Epithelial cell of prostate (primary cell): ENCODE measurements at regions not wholly inside any gene's neighbourhood (a gene's known extent, or its start where the extent isn't known, plus 50 kb on each side); places are given as distances from the start of the nearest gene placed in this dataset.
"Not testable (repeated sequence)": the region's sequence is repeated elsewhere in the genome, so short reads cannot be mapped to it uniquely, and the experiment has no call there.

ENCODE experiments used
- DNase-seq: peaks from one replicate; pipeline ENCODE4 v3.0.0-alpha.2; 2011; ENCODE audit warnings: low read depth, low spot score
- H3K27ac ChIP-seq: fragments of 450-650 bp; 2 replicates; pipeline ENCODE4 v1.5.1; 2017; ENCODE audit warnings: mild to moderate bottlenecking

DNA sequence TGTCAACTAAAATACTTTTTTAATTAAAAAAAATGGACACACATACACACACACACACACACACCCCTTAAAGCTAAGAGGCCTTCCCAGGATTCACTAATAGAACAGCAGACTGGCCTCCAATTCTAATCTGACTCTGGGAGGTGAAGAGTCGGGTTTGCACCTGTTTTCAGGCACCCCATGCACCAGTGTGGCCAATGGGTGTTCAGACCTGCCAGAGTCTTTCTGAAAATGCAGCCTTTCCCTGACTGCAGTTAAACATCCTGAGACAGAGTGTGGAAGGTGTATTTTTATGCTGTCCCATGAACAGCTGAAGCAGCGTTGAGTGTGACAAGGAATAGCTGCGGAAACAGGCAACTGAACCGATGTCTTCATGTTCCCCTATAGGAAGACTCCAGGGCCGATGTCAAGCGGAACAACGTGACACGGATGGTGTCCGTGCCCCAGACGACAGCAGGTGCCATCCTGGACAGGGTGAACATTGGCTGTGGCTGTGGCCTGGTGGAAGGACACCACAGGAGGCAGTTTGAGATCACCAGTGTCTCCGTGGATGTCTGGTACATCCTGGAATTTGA is 74.6 kb upstream of the LYZL2 start:
- H3K27ac ChIP-seq: no peak overlapping the region
- DNase-seq: no peak

DNA sequence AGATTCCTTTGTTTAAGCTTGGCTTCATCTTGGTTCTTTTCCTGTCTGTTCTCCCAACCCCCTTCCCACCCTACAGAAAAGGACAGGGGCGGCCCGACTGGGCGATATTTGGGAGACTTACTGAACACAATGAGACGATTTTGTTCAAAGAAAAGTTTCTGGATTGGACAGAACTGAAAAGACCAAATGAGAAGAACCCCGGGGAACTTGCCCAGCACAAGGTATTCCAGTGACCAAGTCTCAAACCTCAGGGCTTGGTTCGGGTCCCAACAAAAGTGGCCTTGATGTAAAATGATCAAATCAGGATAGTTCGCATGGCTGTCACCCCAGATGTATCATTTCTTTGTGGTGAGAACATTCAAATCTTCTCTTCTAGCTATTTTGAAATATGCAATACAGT is 73.9 kb upstream of the LYZL2 start:
- DNase-seq, H3K27ac ChIP-seq: not testable (repeated sequence)

DNA sequence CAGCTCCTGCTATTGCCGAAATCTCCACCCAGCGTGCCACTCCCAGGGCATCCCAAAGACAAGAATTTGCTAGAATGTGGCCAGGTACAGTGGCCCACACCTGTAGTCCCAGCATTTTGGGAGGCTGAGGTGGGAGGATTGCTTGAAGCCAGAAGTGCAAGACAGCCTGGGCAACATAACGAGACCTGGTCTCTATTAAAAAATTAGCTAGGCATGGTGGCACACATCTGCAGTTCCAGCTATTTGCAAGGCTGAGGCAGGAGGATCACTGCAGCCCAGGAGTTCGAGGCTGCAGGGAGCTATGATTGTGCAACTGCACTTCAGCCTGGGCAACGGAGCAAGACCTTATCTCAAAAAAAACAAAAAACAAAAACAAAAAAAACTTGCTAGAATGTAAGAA is 73.3 kb upstream of the LYZL2 start:
- no peak overlapping the region for H3K27ac ChIP-seq
- DNase-seq: no peak

DNA sequence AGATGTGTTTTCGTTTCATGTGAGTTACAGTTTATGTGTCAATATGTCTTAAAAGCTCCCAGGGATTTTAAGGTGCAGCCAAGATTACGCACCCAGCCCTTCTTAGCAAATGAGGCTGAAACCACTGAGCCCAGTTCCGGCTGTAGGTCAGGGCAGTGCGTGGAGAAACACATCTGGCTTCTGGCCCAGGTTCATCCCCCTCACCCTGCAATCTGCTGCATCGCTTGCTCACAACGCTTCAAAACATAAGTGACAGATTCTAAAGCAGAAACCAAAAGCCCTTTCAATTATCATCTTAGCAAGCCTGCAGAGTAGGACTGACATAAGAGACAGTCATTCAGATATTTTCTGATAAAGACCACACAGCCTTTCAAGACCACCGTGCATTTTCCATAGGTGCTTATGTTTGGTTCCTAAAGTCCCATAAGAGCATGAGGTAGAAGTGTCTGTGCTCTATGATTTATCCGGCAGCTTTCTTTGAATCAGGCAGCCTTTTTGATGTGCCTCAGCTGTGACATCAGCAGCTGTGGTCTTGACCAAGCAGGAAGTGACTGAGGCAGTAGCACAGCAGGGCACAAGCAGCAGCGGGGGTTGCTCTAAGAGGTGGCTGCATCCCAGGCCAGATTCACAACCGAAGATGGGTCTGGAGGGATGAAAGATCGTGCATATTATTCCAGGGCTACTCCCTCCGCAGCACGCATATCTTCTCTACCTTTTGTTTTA is 72.1 kb upstream of the LYZL2 start:
- peak; percentile 18 for DNase-seq
- peak overlapping the region; percentile 27 for H3K27ac ChIP-seq

DNA sequence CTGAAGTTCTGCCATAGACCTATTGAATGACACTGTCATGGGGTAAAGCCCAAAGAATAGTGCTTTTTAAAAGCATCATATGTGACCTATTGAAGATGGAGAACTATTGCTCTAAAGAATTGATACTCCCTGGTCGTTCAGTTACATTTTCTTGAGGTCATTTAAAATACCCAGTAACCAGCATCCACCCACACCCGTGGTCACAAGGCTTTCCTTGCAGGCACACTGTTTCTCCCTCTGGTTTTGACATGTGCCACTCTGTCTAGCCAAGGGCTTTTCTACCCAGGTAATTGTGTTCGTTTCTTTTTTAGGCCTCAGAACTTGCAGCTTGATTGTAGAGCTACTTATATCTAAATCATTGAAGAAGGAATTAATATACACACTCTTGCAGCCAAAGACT is 68.3 kb upstream of the LYZL2 start:
- no peak overlapping the region for H3K27ac ChIP-seq

DNA sequence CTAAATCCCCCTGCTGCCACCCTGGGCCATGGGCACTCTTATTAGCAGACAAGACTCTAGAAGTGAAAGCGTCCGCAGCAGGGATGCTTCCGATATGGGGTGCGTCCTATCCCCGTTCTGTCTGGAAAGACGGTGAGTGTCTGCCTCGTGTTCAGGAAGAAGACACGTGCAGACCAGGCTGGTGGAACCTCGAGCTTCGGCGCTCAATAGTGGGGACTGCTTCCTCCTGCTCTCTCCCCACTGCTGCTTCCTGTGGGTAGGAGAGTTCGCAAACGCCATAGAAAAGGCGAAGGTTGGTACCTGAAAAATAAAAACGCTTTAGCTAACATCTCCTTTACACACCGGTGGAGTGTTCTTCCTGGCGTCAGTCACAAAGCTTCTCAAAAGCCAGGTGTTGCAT is 67.7 kb upstream of the LYZL2 start:
- not testable (repeated sequence) for DNase-seq, H3K27ac ChIP-seq

More for the DNA sequence above, 68.3 kb upstream of the LYZL2 start:
- no peak for DNase-seq

DNA sequence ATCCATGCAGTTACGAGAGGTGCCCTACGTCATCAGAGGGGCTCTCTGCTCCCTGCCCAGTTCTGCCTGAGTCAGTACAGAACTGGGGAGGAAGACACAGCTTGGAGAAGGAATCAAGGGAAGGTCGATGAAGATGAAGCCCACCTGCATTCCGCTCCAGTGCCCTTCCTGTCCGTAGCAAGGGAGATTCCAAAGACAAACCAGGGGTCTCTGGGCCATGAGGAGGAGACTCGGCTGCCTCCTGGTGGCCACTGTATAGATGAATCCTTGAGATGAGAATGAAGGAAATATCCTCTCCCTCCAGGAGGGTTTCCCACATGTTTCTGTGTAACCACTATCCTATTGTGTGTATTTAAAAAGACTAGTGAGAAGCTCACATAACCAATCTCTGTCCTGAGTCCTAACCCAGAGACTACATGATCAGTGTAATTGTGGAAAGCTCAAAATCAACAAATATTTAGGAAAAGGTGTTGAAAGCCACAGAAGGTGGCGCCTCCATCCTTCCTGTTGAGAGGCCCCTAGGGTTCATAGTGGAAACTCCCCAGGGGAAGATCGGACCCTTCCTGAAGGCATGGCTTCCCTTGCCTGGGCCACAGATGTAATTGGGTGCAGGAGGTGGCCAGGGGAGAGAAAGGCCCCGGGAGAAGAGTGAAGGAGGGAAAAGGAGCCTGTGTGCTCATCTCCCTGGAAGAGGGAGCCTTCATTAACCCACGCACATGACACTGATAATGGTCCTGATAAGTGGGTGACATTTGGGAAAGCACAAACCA is 67.0 kb upstream of the LYZL2 start:
- DNase-seq: not testable (repeated sequence)
- peak overlapping the region; percentile 79 for H3K27ac ChIP-seq

DNA sequence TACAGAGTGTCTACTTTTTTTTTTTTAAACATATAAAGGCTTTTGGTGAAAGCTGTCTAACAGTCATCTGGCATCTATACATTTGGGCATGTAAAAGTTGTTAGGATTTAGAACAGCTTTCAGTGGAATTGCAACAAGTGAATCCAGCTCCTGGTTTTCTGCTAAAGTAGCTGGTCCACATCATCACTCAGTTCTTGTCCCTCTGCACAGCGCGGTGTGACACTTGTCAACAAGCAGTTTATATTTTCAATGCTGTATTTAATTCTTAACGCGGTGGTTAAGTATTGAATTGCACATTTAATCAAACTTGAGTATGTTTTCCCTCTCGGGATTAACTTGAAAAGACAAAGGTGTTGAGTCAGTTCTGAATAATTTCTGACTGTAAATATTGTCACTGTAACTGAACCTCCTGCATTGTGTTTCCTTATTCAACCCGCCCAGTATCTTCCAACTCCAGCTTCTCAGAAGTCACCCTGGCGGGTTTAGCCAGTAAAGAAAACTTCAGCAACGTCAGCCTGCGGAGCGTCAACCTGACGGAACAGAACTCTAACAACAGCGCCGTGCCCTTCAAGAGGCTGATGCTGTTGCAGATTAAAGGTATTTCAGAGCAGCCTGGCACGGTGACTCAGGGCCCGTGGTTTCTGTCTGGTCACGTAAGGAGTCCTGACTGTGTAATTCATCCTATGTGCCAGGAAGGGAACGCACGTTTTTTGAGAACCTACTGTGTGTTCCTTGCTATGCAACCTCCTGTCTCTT is 66.1 kb upstream of the LYZL2 start:
- peak; percentile 80 for DNase-seq
- H3K27ac ChIP-seq: peak overlapping the region; percentile 79

DNA sequence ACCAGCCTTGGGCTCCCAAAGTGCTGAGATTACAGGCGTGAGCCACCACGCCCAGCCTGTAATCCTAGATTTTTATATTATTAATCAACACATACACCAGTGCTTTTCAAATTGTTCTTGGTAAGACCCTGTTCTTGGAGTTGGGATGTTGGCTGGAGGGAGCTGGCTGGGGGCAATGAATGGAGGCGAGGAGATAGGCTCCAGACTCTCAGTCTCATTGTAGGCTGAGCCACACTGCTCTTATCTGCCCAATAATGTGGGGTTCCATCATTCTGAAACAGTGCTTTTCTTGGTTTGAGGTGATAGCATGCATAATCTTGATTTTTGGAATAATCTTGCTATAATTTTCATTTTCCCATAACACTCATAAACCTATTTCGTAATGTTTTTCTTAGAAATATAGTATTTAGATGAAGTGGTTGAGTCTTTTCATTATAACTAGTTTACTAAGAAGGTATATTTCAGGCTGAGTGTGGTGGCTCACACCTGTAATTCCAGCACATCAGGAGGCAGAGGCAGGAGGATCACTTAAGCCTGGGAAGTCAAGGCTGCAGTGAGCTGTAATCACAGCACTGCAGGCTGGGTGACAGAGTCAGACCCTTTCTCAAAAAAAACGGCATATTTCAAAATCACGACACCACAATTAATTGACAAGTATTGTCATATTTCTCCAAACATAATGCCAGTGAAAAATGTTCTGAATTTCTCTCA is 65.1 kb upstream of the LYZL2 start:
- H3K27ac ChIP-seq: peak overlapping the region; percentile 79
- DNase-seq: no peak

DNA sequence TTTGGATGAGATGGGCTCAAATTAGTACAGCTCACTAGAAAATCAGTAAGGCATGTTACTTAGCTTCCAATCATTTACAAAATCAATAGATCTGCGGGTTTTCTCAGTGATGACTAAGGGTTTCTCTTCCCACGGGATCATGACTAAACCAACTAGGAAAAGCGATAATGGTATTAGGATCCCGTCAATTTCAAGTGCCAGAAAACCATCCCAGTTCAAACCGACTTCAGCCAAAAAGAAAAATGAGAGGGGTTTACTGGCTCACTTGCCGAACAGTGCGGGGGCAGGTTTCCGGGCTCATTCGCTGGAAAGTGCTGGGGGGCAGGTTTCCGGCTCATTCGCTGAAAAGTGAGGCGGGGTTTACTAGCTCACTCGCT is 62.1 kb upstream of the LYZL2 start:
- no peak overlapping the region for H3K27ac ChIP-seq
- no peak for DNase-seq

DNA sequence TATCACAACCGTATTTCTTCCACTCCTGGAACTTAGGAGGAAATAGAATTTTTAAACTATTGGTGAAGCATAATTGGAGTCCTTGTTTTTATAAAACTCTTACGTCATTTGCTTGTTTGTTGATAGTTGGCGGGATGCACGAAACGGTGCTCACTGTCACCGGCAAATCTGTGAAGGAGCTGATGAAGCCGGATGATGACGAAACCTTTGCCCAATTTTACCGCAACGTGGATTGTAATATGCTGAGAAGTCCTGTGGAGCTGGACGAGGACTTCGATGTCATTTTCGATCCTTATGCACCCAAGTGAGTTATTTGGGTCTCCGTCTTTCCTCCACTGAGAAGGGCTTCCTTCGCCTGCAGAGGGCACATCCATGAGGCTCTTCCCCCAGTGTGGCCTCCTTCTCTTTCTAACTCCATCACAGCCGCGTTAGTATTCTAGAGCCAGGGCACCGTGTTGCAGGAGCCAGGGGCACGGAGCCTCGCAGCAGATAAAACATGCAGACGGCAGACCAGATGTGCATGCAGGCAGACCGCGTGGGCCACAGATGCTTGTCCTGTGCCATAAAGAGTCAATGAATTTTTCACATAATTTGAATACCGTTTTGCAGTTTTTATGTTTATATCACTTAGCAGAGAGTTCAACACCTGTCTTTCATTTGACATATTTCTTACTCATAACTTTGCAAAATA is 61.5 kb upstream of the LYZL2 start:
- DNase-seq, H3K27ac ChIP-seq: not testable (repeated sequence)

DNA sequence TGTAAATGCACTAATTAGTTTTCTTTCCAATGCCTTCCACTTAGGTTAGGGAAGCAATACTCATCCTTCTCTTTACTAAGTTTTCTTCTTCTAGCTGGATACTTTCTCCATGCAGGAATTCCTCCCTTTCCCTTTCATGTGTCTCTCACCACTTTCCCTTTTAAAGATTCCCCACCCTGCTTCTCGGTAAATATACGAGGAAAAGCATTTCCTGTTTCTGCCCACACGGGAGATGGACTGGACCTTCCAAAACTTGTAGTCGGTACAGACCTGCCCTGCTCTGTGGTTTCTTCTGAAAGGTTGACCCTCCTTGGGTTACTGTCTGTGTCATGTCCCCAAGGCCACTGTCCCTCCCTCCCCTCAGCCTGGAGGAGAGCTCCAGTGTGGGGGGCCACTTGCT is 58.9 kb upstream of the LYZL2 start:
- no peak overlapping the region for H3K27ac ChIP-seq

DNA sequence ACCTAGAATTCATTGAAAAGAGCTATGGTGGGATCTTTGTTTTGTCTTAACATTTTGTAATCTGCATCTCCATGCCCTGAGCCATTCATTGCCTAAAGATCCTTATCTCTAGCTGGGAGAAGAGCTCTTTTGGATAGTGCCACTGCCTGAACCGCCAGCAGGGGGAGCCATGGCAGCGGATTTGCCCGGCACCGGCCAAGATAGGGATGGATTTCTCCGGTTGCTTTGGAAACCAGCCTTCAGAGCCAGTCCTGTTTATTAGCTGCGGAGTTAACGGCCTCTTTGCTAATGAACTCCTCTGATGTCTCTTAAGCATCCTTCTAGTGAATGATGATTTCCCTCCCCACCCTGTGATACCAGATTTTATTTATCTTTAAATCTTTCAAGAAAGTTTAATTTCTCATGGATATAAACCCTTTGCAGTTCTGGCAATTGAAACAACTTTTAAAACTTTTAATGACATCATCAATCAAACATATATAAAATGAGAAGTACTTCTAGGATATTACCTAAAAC is 58.2 kb upstream of the LYZL2 start:
- peak; percentile 6 for DNase-seq
- H3K27ac ChIP-seq: no peak overlapping the region

More for the DNA sequence above, 58.9 kb upstream of the LYZL2 start:
- no peak for DNase-seq

DNA sequence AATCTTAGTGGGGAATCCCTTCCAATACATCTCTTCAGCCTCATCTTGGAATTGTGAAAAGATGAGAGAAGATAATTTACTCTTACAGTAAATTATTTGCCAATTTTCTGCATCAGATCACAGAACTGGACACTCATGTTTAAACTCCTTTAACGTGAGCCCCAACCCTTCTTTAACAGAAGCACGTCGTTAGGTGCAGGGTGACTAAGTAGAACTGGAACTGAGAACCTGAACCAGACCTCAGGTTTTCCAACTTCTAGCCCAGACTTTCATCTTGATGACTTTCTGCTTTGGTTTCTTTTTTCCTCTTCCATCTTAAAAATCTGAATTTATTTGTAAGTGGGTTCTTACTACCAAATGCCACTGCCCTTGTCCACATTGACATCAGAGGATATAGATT is 57.2 kb upstream of the LYZL2 start:
- no peak for DNase-seq
- H3K27ac ChIP-seq: no peak overlapping the region

DNA sequence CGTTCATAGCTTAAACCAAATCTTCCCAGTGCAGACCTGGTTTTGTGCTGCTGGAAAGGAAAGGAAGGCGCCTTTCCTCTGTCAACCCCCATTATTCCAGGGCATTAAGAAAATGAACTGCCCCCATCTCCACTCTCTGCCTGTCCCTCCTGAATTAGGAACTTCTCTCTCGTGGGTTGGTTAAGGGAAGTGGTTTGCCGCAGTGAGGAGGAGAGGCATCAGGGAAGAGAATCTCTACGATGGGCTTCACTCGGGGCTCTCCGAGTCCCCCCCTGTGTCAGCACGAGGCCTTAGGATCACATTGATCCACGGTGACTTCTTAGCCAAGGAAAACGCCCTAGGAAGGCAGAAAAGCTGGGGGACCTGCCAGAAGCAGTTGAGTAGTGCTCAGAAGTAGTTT is 53.9 kb upstream of the LYZL2 start:
- H3K27ac ChIP-seq: no peak overlapping the region
- DNase-seq: no peak

DNA sequence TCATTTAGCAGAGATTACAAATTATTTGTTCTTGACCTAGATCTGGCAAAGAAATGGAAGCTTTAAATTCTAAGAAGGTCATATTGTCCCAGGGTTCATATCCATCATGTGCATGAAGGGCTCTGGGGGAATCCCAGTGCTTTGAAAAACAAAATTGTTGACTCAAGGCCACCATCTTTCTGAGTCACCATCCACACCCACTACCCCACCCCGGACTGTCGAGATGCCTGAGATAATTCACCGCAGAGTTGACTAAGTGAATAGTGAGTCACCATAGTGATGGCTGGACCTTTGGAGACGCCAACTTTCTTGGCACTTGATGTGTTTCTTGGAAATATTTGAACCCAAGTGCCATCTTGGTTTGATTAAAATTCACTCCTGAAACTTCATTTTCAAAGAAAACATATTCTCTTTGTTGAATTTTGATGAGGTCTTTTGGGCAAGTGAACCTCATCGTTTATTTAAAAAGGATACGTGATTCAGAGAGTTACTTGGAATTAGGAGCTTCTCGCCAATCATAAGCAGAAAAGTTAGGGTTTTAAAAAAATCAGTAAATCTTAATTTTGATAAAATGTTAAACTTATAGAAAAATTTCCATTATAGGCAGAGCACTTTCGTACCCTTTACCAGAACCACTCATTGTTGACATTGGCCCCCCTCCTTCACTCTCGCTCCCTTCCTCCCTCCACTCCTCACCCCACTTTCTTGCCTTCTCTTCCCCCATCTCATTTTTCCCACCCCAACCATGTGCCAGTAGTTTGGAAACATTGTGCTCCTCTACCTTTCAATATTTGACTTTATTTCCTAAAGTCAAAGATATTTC is 53.0 kb upstream of the LYZL2 start:
- DNase-seq: peak; percentile 88
- not testable (repeated sequence) for H3K27ac ChIP-seq

DNA sequence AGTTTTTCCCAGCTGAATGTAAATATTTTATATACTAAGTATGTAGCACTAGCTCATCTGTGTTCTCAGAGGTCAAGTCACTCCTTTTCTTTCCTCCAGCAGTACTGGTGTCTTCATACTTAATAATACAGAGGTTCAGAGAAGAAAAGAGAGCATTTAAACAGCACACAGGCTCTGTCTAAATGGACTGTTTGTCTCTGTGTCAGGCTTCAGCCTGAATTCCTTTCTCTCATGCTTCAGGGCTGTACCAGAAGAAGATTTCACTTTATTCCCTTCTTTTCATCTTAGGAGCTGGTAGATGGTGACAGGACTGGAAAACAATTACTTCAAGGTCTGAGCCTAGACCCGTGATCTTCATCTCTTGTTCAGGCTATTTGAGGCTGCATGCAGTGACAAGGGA is 51.4 kb upstream of the LYZL2 start:
- no peak for DNase-seq
- H3K27ac ChIP-seq: no peak overlapping the region
